HepG2 (cell line): ENCODE measurements at regions not wholly inside any gene's neighbourhood (a gene's known extent, or its start where the extent isn't known, plus 50 kb on each side); places are given as distances from the start of the nearest gene placed in this dataset.

Experiments
- BORCS8-MEF2B ChIP-seq: sonication (generic); formaldehyde crosslinking; IDR thresholded peaks from 2 replicates; pipeline ENCODE4 v1.8.0; 2022; ENCODE audit warnings: mild to moderate bottlenecking, missing genetic modification reagents
- CEBPG ChIP-seq: IDR thresholded peaks from 2 replicates; pipeline ENCODE4 v1.6.1; 2016
- HCFC1 ChIP-seq: fragments of 150-350 bp; IDR thresholded peaks from 2 replicates; pipeline ENCODE4 v1.6.1; 2014; ENCODE audit warnings: low read depth, low read length
- HNF4A ChIP-seq: sonication (generic); formaldehyde crosslinking; IDR thresholded peaks from 2 replicates; pipeline ENCODE4 v1.4.0; 2020; ENCODE audit warnings: missing genetic modification reagents
- PAX8 ChIP-seq: sonication (generic); formaldehyde crosslinking; IDR thresholded peaks from 2 replicates; pipeline ENCODE4 v1.8.0; 2022; ENCODE audit warnings: mild to moderate bottlenecking, missing genetic modification reagents, borderline replicate concordance
- THAP7 ChIP-seq: sonication (generic); formaldehyde crosslinking; IDR thresholded peaks from 2 replicates; pipeline ENCODE4 v1.8.1; 2023; ENCODE audit warnings: mild to moderate bottlenecking, missing genetic modification reagents
- ZBTB4 ChIP-seq: sonication (generic); formaldehyde crosslinking; IDR thresholded peaks from 2 replicates; pipeline ENCODE4 v1.4.0; 2020; ENCODE audit warnings: missing genetic modification reagents, mild to moderate bottlenecking, borderline replicate concordance
- ZFP37 ChIP-seq: sonication (generic); formaldehyde crosslinking; IDR thresholded peaks from 2 replicates; pipeline ENCODE4 v1.4.0; 2020; ENCODE audit warnings: missing genetic modification reagents, borderline replicate concordance
- ZNF563 ChIP-seq: sonication (generic); formaldehyde crosslinking; IDR thresholded peaks from 2 replicates; pipeline ENCODE4 v1.8.0; 2022; ENCODE audit warnings: mild to moderate bottlenecking, moderate library complexity, missing genetic modification reagents
- ZNF580 ChIP-seq: IDR thresholded peaks from 2 replicates; pipeline ENCODE4 v1.6.1; 2016; ENCODE audit warnings: low read depth, borderline replicate concordance
- TF ChIP-seq, protein P1 (sequence below): IDR thresholded peaks from 2 replicates; pipeline ENCODE4 v1.4.0; 2020; ENCODE audit warnings: mild to moderate bottlenecking, missing genetic modification reagents
- TF ChIP-seq, protein P2 (sequence below): sonication (generic); formaldehyde crosslinking; IDR thresholded peaks from 2 replicates; pipeline ENCODE4 v1.9.0; 2021; ENCODE audit warnings: missing genetic modification reagents, mild to moderate bottlenecking, borderline replicate concordance
- TF ChIP-seq, protein P3 (sequence below): sonication (generic); formaldehyde crosslinking; IDR thresholded peaks from 2 replicates; pipeline ENCODE4 v1.4.0; 2020; ENCODE audit warnings: missing genetic modification reagents, mild to moderate bottlenecking, borderline replicate concordance

DNA sequence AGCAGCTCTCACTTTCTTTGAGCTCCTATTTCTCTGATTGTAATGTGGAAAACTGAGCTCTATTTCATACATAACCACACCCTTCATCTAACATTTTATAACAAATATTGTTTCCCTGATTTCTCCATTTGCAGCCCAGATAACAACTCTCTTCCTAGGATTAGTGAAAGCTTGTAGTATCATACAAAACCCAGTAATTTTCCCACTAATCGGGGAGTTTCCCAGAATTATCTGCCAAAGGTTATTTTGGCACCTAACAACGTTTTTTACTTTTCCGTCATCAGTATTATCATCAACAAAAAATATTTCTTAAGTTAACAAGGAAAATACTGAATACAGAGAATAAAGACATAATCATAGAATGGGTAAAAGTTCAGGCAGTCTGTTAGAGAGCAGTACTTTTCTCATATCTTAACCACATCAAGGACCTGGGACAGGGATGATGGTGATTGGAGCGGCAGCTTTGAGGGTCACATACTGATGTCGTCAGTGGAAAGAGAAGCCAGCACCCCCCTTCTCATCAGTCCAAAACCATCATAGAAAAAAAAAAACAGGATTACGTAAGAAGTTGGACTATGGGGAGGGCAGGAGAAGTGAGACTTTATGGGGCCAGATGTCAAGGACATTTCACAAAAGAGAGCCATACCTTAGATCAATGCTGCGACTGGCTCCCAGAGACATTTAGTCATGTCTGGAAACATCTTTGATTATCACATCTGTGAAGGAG, 166.1 kb upstream of the TNFAIP3 start (continued):
- TF ChIP-seq THAP7 (CRISPR knock-in tag) (no peak), ZNF580 (CRISPR knock-in tag) (no peak), ZNF563 (no peak), ZBTB4 (CRISPR knock-in tag) (no peak), HCFC1 (no peak), BORCS8-MEF2B (no peak), HNF4A (0 out of 2 replicates have a peak, but pooled peaks have one; percentile 39), CEBPG (CRISPR knock-in tag) (peak; percentile 65), ZFP37 (CRISPR knock-in tag) (0 out of 2 replicates have a peak, but pooled peaks have one; percentile 21), PAX8 (CRISPR knock-in tag) (no peak)
- TF ChIP-seq, protein P1, sequence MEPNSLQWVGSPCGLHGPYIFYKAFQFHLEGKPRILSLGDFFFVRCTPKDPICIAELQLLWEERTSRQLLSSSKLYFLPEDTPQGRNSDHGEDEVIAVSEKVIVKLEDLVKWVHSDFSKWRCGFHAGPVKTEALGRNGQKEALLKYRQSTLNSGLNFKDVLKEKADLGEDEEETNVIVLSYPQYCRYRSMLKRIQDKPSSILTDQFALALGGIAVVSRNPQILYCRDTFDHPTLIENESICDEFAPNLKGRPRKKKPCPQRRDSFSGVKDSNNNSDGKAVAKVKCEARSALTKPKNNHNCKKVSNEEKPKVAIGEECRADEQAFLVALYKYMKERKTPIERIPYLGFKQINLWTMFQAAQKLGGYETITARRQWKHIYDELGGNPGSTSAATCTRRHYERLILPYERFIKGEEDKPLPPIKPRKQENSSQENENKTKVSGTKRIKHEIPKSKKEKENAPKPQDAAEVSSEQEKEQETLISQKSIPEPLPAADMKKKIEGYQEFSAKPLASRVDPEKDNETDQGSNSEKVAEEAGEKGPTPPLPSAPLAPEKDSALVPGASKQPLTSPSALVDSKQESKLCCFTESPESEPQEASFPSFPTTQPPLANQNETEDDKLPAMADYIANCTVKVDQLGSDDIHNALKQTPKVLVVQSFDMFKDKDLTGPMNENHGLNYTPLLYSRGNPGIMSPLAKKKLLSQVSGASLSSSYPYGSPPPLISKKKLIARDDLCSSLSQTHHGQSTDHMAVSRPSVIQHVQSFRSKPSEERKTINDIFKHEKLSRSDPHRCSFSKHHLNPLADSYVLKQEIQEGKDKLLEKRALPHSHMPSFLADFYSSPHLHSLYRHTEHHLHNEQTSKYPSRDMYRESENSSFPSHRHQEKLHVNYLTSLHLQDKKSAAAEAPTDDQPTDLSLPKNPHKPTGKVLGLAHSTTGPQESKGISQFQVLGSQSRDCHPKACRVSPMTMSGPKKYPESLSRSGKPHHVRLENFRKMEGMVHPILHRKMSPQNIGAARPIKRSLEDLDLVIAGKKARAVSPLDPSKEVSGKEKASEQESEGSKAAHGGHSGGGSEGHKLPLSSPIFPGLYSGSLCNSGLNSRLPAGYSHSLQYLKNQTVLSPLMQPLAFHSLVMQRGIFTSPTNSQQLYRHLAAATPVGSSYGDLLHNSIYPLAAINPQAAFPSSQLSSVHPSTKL (CRISPR knock-in tag) = peak; percentile 32; the same call in 1 of the 2 replicates
- TF ChIP-seq, protein P2, sequence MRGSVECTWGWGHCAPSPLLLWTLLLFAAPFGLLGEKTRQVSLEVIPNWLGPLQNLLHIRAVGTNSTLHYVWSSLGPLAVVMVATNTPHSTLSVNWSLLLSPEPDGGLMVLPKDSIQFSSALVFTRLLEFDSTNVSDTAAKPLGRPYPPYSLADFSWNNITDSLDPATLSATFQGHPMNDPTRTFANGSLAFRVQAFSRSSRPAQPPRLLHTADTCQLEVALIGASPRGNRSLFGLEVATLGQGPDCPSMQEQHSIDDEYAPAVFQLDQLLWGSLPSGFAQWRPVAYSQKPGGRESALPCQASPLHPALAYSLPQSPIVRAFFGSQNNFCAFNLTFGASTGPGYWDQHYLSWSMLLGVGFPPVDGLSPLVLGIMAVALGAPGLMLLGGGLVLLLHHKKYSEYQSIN = no peak
- TF ChIP-seq, protein P3, sequence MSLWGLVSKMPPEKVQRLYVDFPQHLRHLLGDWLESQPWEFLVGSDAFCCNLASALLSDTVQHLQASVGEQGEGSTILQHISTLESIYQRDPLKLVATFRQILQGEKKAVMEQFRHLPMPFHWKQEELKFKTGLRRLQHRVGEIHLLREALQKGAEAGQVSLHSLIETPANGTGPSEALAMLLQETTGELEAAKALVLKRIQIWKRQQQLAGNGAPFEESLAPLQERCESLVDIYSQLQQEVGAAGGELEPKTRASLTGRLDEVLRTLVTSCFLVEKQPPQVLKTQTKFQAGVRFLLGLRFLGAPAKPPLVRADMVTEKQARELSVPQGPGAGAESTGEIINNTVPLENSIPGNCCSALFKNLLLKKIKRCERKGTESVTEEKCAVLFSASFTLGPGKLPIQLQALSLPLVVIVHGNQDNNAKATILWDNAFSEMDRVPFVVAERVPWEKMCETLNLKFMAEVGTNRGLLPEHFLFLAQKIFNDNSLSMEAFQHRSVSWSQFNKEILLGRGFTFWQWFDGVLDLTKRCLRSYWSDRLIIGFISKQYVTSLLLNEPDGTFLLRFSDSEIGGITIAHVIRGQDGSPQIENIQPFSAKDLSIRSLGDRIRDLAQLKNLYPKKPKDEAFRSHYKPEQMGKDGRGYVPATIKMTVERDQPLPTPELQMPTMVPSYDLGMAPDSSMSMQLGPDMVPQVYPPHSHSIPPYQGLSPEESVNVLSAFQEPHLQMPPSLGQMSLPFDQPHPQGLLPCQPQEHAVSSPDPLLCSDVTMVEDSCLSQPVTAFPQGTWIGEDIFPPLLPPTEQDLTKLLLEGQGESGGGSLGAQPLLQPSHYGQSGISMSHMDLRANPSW (CRISPR knock-in tag) = no peak
